Astrocyte of the spinal cord (primary cell): ENCODE measurements at regions not wholly inside any gene's neighbourhood (a gene's known extent, or its start where the extent isn't known, plus 50 kb on each side); places are given as distances from the start of the nearest gene placed in this dataset.

Source experiments
- DNase-seq: peaks from one replicate; pipeline ENCODE4 v3.0.0; 2011; ENCODE audit warnings: low read depth, low spot score
- H3K4me3 ChIP-seq: 2 replicates; pipeline ENCODE4 v1.5.1; 2011; ENCODE audit warnings: low read depth, mild to moderate bottlenecking, low read length, moderate library complexity
- CTCF ChIP-seq: IDR thresholded peaks from 2 replicates; pipeline ENCODE4 v1.5.1; 2012; ENCODE audit warnings: low read depth, mild to moderate bottlenecking, low read length, inconsistent platforms
- in situ Hi-C: cut with HindIII; loops from 2 replicates; pipeline ENCODE4 v1.10.0; 2017; ENCODE audit warnings: low sequenced_read_pairs

GRCh38 chr20:40767615-40767924 is 78.5 kb upstream of the MAFB start:
- in situ Hi-C loops, result no loop called here

GRCh38 chr20:40768105-40768504 is 79.1 kb upstream of the MAFB start:
- no peak overlapping the region for H3K4me3 ChIP-seq
- no peak for TF ChIP-seq CTCF
- DNase-seq, result no peak
- in situ Hi-C loops, result no loop called here

More at GRCh38 chr20:40767615-40767924, 78.5 kb upstream of the MAFB start:
- H3K4me3 ChIP-seq, result no peak overlapping the region
- DNase-seq, result no peak
- TF ChIP-seq CTCF, result no peak

- DNase-seq, result no peak
- H3K4me3 ChIP-seq, result no peak overlapping the region
- in situ Hi-C loops, result no loop called here
- no peak for TF ChIP-seq CTCF
Measured at GRCh38 chr20:40769677-40770285, 80.7 kb upstream of the MAFB start.

GRCh38 chr20:40770564-40771307 is 81.7 kb upstream of the MAFB start:
- H3K4me3 ChIP-seq, result no peak overlapping the region
- no peak for TF ChIP-seq CTCF
- in situ Hi-C loops, result no loop called here
- DNase-seq, result no peak

- DNase-seq, result no peak
- in situ Hi-C loops, result no loop called here
- no peak for TF ChIP-seq CTCF
- H3K4me3 ChIP-seq, result no peak overlapping the region
Measured at GRCh38 chr20:40771308-40771610, 82.2 kb upstream of the MAFB start.

GRCh38 chr20:40771848-40772511 is 82.9 kb upstream of the MAFB start:
- TF ChIP-seq CTCF, result no peak
- in situ Hi-C loops, result no loop called here
- no peak overlapping the region for H3K4me3 ChIP-seq
- no peak for DNase-seq
